Liver (tissue), 3 donors: ENCODE measurements at regions not wholly inside any gene's neighbourhood (a gene's known extent, or its start where the extent isn't known, plus 50 kb on each side); places are given as distances from the start of the nearest gene placed in this dataset.

Source experiments
- CTCF ChIP-seq: fragments of 150-350 bp; IDR thresholded peaks from 2 replicates; pipeline ENCODE4 v1.5.1; 2017; ENCODE audit warnings: improper control_type of control experiment, low read depth, low read length; ENCODE audit not compliant: missing input control
- FOXA1 ChIP-seq: IDR thresholded peaks from 2 replicates; pipeline ENCODE4 v1.6.1; 2016; ENCODE audit warnings: antibody characterized with exemption
- NR2F2 ChIP-seq: IDR thresholded peaks from 2 replicates; pipeline ENCODE4 v1.6.1; 2016; ENCODE audit warnings: antibody characterized with exemption
- RAD21 ChIP-seq, 2 donors: IDR thresholded peaks; 2 replicates each; pipeline ENCODE4 v1.6.1; 2016; ENCODE audit warnings: antibody characterized with exemption in 2 of 2, mild to moderate bottlenecking in 2 of 2
- REST ChIP-seq: IDR thresholded peaks from 2 replicates; pipeline ENCODE4 v1.6.1; 2016; ENCODE audit warnings: antibody characterized with exemption, mild to moderate bottlenecking
- SP1 ChIP-seq: IDR thresholded peaks from 2 replicates; pipeline ENCODE4 v1.6.1; 2018; ENCODE audit warnings: antibody characterized with exemption, mild to moderate bottlenecking
- ZBTB33 ChIP-seq: IDR thresholded peaks from 2 replicates; pipeline ENCODE4 v1.6.1; 2016; ENCODE audit warnings: antibody characterized with exemption
- donor health status: healthy.
- donor health status: healthy.

DNA sequence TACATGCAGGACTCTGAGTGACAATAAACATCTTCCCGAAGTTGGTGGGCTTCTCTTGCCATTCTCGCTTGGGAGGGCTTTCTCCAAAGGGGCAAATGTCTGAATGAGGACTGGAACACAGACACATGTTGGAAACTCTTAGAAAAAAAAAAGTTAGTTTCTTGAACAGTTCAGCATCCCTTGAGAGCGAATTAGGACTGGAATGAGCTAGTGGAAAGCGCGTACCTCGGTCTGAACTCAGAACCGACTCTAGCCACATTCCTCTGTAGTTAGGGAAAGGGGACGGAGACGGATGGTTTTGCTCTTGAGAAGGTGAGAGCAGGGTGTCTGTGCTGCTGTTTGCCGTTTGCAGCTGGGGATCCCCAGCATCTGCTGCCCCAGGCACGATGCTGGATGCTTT, 517.3 kb downstream of the TBC1D22A start:
- TF ChIP-seq CTCF (no peak), RAD21 (IDR thresholded peaks at IDR 0.05) (no peak), ZBTB33 (no peak), NR2F2 (no peak), SP1 (no peak), REST (no peak), FOXA1 (no peak)
